Ammon's horn (tissue), 1 donor: ENCODE measurements at regions not wholly inside any gene's neighbourhood (a gene's known extent, or its start where the extent isn't known, plus 50 kb on each side); places are given as distances from the start of the nearest gene placed in this dataset.
"Not testable (repeated sequence)": the region's sequence is repeated elsewhere in the genome, so short reads cannot be mapped to it uniquely, and the experiment has no call there.

Experiments used
- DNase-seq: peaks from one replicate; pipeline ENCODE4 v3.0.0-alpha.2; 2016; ENCODE audit warnings: low spot score

GRCh38 chr16:10232757-10233156 lies 50.5 kb upstream of the GRIN2A start:
- DNase-seq = no peak

GRCh38 chr16:10239640-10240039 lies 57.4 kb upstream of the GRIN2A start:
- DNase-seq = peak; percentile 12

- DNase-seq = no peak
Measured at GRCh38 chr16:10240854-10241613, 58.8 kb upstream of the GRIN2A start.

- DNase-seq = peak; percentile 69
Measured at GRCh38 chr16:10242097-10242496, 59.9 kb upstream of the GRIN2A start.

GRCh38 chr16:10242916-10243315 lies 60.7 kb upstream of the GRIN2A start:
- peak; percentile 20 for DNase-seq

GRCh38 chr16:10245002-10245401 lies 62.8 kb upstream of the GRIN2A start:
- peak; percentile 74 for DNase-seq

GRCh38 chr16:10250137-10250828 lies 68.1 kb upstream of the GRIN2A start:
- DNase-seq = no peak

- no peak for DNase-seq
Measured at GRCh38 chr16:10252155-10252554, 69.9 kb upstream of the GRIN2A start.

- no peak for DNase-seq
Measured at GRCh38 chr16:10253409-10253808, 71.2 kb upstream of the GRIN2A start.

- no peak for DNase-seq
Measured at GRCh38 chr16:10255728-10256127, 73.5 kb upstream of the GRIN2A start.

GRCh38 chr16:10256784-10257641 lies 74.8 kb upstream of the GRIN2A start:
- peak; percentile 55 for DNase-seq

GRCh38 chr16:10257642-10258251 lies 75.5 kb upstream of the GRIN2A start:
- DNase-seq = not testable (repeated sequence)

- peak; percentile 37 for DNase-seq
Measured at GRCh38 chr16:10258930-10259603, 76.8 kb upstream of the GRIN2A start.

- DNase-seq = no peak
Measured at GRCh38 chr16:10261077-10261476, 78.8 kb upstream of the GRIN2A start.

GRCh38 chr16:10261526-10261925 lies 79.3 kb upstream of the GRIN2A start:
- not testable (repeated sequence) for DNase-seq

- DNase-seq = no peak
Measured at GRCh38 chr16:10262377-10263132, 80.3 kb upstream of the GRIN2A start.

GRCh38 chr16:10265770-10266615 lies 83.8 kb upstream of the GRIN2A start:
- no peak for DNase-seq

GRCh38 chr16:10266809-10267208 lies 84.6 kb upstream of the GRIN2A start:
- DNase-seq = no peak

- DNase-seq = no peak
Measured at GRCh38 chr16:10269632-10270031, 87.4 kb upstream of the GRIN2A start.
